Spleen (tissue), 7 donors: ENCODE measurements at regions not wholly inside any gene's neighbourhood (a gene's known extent, or its start where the extent isn't known, plus 50 kb on each side); places are given as distances from the start of the nearest gene placed in this dataset.

Source experiments
- CTCF ChIP-seq, 11 experiments: fragments of 200-600 bp in 7 of 11; fragments of 450-650 bp in 4 of 11; sonication (generic) in 4 of 11; IDR thresholded peaks in 8 of 11; conservative IDR thresholded peaks in 3 of 11; 1 replicate in 7 of 11; 2 replicates in 4 of 11; pipeline versions ENCODE4 v1.4.0 to v1.8.0; 2016 to 2021; ENCODE audit warnings: antibody characterized with exemption in 11 of 11, inconsistent platforms in 4 of 11, mild to moderate bottlenecking in 1 of 11
- POLR2A ChIP-seq, 3 donors: fragments of 450-650 bp; IDR thresholded peaks; one replicate each; pipeline ENCODE4 v1.5.1; 2017; ENCODE audit warnings: antibody characterized with exemption in 3 of 3, mild to moderate bottlenecking in 1 of 3
- POLR2AphosphoS5 ChIP-seq, 3 donors: sonication (generic); formaldehyde crosslinking; IDR thresholded peaks; one replicate each; pipeline ENCODE4 v1.5.1; 2017; ENCODE audit warnings: antibody characterized with exemption in 3 of 3
- donor health status: DM: no; HTN: no; CAD: no; lungs with moderate emphysema.
- donor health status: DM: no; HTN: no; CAD: no.
- donor health status: DM: no; HTN: no; CAD: no.

GRCh38 chr18:25827228-25827627 is 263.2 kb downstream of the SS18 start:
- no peak for TF ChIP-seq POLR2A (IDR thresholded peaks at IDR 0.05)
- TF ChIP-seq CTCF (IDR thresholded peaks at IDR 0.05 in 8 of 11, conservative IDR thresholded peaks at IDR 0.05 in 3 of 11): no peak
- no peak for TF ChIP-seq POLR2AphosphoS5 (IDR thresholded peaks at IDR 0.05)
